GM21360 (cell line): ENCODE measurements at regions not wholly inside any gene's neighbourhood (a gene's known extent, or its start where the extent isn't known, plus 50 kb on each side); places are given as distances from the start of the nearest gene placed in this dataset.
A peak's percentile ranks its signal among the peaks of the same experiment; 100 is the strongest.
"Not testable (repeated sequence)": the region's sequence is repeated elsewhere in the genome, so short reads cannot be mapped to it uniquely, and the experiment has no call there.

Source experiments
- ATAC-seq: cut with Tn5 transposase; IDR thresholded peaks from one replicate; pipeline ENCODE4 v1.9.1; 2021; ENCODE audit warnings: mild to moderate bottlenecking, moderate library complexity; ENCODE audit not compliant: unreplicated experiment

DNA sequence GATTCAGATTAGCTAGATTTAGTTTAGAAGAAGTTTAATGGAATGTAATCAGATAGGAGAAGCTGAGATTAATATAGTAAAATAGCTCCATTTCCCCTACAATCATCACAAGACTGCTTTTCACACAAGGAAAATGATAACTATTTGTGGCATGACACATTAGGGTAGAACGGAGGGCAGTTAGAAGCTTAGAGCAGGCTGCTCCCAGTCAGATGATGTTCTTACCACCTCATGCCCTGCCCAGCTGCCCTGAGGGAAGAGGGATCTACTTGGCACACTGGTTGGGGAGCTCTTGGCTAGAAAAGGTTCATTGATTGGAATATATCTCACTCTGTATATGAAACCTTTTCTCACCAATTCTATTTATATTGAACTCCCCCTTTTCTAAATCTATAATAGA, 180.7 kb upstream of the IL15 start:
- ATAC-seq = no peak

DNA sequence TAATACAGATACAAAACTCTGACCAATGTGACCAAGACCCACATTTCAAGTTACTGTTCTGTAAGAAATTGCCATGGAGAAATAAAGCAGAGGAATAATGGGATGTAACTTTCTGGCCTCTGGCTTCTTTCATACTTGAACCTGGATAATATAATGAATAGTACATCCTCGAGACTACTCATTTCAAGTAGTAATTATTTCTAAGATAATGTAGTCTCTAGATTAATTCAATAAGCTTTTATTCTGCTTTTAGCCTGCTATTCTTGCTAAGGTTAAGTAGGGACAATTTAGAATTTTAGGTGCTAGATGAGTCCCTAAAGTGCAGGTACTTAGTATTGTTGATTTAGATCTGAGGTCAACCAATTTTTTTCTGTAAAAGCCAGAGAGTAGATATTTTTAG, 178.7 kb upstream of the IL15 start:
- no peak for ATAC-seq

DNA sequence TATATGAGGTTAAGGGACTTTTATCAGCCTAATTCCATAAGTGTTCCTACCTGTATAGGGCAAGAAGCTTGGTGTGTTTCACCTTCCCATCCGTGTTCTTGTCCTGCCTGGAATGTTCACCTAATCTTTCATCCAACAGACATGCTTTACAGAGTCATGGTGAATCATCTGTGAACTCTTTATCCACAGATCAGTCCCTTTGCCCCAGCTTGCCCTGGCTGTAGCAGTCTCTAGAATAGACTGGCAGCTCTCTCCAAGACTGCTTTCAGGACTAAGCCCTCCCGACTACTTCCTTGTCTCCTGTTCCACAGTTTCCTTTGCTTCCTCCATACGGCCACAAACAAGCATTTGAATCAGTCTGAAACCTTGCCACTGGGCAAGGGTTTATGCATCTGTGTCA, 177.9 kb upstream of the IL15 start:
- ATAC-seq = no peak

DNA sequence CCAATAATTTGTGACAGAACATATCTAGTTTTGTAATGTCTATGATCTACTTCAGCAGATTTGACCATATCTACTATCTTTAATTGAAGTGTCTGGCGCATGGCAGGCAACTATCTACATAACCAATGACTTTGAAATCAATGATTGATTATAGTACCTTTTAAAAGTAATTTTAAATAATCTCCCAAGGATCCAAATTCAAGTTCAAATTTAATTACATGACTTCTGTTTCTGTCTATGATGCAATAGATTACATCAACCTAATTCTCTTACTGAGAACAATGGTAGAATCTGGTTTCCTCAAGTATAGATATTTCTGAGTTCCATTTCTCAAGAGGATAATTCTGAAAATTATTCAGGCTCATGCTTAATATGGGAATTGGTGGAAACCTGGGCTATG, 177.4 kb upstream of the IL15 start:
- no peak for ATAC-seq

DNA sequence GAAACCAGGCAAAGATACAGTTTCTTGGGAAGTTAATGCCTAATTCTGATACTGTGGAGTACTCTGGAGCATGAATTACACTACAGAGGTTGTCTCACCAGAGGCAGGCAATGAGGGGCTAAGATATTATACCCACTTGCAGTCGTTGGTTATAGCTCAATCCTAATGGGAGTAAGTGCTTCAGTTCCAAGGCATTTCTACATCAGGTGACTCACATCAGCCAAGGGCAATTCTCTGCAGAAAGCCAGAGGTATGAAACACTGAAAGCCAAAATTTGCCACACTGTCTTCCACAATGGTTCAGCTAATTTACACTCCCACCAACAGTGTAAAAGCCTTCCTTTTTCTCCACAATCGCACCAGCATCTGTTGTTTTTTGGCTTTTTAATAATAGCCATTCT, 174.0 kb upstream of the IL15 start:
- no peak for ATAC-seq

DNA sequence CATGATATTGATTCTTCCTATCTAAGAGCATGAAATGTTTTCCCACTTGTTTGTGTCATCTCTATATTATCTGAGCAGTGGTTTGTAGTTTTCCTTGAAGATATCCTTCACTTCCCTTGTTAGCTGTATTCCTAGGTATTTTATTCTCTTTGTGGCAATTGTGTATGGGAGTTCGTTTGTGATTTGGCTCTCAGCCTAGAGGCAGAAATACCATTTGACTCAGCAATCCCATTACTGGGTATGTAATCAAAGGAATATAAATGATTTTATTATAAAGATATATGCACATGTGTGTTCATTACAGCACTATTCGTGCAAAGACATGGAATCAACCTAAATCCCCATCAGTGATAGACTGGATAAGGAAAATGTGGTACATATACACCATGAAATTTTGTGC, 172.7 kb upstream of the IL15 start:
- no peak for ATAC-seq

DNA sequence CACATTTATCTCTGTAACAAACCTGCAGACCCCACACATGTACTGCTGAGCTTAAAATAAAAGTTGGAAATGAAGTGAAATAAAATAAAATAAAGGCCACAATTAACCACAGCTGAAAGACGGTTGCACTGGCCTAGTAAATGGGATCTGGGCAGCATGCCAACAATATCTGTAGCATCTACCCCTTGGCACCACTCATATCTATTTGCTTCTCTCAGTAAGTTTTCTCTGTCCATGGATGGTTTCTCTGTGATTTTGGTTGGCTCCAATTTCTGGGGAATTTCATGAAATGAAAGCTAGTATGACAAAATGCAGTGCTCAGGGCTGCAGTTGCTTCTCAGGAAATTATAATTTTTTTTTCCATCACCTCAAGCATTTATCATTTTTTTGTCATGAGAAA, 172.0 kb upstream of the IL15 start:
- no peak for ATAC-seq

- no peak for ATAC-seq
Observed at GRCh38 chr4:141465171-141465570, 171.2 kb upstream of the IL15 start.

DNA sequence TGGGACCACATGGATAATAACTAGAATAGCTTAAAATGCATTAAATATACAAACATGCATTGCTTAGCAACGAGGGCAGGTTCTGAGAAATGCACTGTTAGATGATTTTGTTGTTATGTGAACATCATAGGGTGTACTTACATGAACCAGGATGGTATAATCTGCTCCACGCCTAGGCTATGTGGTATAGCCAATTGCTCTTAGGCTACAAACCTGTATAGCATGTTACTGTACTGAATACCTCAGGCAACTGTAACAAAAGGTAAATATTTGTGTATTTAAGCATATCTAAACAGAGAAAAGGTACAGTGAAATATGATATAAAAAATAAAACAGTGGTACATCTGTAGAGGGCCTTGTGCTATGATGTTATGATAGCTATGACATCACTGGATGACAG, 169.2 kb upstream of the IL15 start:
- ATAC-seq = no peak

- no peak for ATAC-seq
Observed at GRCh38 chr4:141469392-141469791, 167.0 kb upstream of the IL15 start.

DNA sequence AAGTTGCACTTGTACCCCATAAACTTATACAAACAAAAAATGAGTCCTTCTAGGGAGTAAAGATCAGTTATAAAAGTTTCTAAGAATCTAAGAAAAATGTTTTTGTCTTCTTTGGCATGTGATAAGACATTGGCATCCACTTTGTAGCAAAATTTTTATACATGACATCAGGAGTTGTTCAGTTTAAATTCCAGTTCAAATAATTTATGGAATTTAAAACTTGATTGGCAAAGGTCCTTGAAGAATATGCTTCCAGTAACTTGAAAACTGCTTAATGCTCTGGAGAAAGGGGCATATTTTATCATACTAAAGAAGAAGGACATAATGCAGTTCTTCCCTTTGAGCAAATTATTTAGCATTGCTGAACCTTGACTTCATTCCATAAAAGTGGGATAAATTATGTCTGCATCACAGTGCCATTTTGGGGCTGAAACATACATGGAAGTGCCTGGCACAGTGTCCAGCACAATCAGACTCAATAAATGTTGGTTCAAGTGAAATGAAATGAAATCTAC, 163.3 kb upstream of the IL15 start:
- no peak for ATAC-seq

GRCh38 chr4:141473952-141474351, 162.4 kb upstream of the IL15 start:
- no peak for ATAC-seq

DNA sequence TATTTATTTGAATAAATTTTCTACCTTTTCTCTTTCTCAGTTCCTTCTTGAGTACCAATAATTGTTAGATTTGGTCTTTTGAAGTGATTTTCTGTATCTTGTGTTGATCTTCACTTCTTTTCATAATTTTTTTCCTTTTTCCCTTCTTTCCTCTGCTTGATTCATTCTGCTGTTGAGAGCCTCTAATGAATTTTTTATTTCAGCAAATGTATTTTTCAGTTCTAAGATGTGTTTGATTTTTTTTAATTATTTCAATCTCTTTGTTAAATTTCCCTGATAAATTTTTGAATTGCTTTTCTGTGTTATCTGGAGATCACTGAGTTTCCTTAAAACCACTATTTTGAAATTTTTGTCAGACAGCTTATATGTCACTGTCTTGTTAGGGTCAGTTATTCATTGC, 155.4 kb upstream of the IL15 start:
- ATAC-seq = no peak

GRCh38 chr4:141484298-141484697, 152.1 kb upstream of the IL15 start:
- ATAC-seq = not testable (repeated sequence)

- ATAC-seq = no peak
Observed at GRCh38 chr4:141486375-141486997, 149.9 kb upstream of the IL15 start.

GRCh38 chr4:141497627-141498026, 138.8 kb upstream of the IL15 start:
- peak; percentile 94 for ATAC-seq

GRCh38 chr4:141499261-141499853, 137.0 kb upstream of the IL15 start:
- no peak for ATAC-seq

GRCh38 chr4:141501395-141501794, 135.0 kb upstream of the IL15 start:
- ATAC-seq = no peak

GRCh38 chr4:141501931-141502330, 134.5 kb upstream of the IL15 start:
- ATAC-seq = no peak

DNA sequence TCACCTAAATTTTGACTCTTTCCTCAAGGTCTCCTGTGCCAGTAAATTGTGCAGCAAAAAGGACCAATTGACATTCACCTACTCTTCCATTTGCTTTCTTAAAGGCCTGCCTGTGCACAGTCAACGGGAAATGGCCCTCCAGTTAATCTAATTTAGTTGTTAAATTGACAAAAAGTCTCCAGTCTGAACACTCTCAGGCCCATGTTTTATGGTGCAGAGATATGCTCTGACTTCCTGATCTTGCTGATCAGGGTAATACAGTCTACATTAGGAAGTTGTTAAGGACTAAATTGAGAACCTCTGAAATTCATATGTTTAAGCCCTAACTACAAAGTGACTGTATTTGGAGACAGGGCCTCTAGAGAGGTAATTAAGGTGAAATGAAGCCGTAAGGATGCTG, 133.6 kb upstream of the IL15 start:
- ATAC-seq = no peak

DNA sequence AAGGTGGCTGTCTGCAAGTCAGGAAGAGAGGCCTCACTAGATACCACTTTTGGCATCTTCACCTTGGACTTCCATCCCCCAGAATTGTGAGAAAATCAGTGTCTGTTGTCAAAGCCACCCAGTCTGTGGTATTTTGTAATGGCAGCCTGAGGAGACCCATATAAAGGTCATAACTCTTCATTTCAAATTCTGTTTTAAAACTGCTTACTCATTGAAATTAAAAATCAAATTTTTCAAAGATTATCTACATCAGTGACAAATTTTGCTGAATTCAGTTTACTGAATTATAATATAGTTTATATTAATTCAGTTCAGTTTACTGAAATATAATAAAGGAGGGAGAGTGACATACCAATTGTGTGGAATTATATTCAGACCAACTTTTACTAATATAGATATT, 133.1 kb upstream of the IL15 start:
- ATAC-seq = no peak

GRCh38 chr4:141511055-141511454, 125.3 kb upstream of the IL15 start:
- no peak for ATAC-seq

DNA sequence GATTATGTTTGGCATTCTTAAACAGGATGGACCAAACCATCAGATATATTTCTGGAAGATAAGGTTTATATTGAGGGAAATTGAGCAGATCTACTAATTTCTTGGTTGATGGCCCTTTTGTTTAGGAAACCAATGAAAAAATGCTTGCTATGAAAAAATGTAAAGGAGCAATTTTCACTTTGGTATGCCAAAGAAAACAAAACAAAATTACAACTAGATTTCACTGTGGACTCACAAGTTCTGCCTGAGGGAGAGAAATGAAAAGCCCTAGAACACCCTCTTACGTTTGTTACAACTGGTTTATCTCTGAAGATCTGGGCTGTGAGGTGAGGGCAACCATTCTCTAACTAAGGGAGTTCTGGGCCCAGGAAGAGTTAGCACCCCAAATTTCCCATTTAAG, 122.5 kb upstream of the IL15 start:
- ATAC-seq = no peak
